ENCODE measurements at regions not wholly inside any gene's neighbourhood (a gene's known extent, or its start where the extent isn't known, plus 50 kb on each side); places are given as distances from the start of the nearest gene placed in this dataset.

GRCh38 chr7:119945822-119946221 lies 327.2 kb upstream of the KCND2 start:
- TF ChIP-seq CTCF (IDR thresholded peaks at IDR 0.05; ENCODE audit: insufficient read depth, low read length) (no peak), SPI1 (IDR thresholded peaks at IDR 0.05; ENCODE audit: borderline replicate concordance, low read depth) (no peak), POLR2AphosphoS5 (IDR thresholded peaks at IDR 0.05; ENCODE audit: low read depth) (no peak)
